K562 (cell line): ENCODE measurements at regions not wholly inside any gene's neighbourhood (a gene's known extent, or its start where the extent isn't known, plus 50 kb on each side); places are given as distances from the start of the nearest gene placed in this dataset.

Experiments
- ARID1B ChIP-seq: fragments of 450-650 bp; IDR thresholded peaks from 2 replicates; pipeline ENCODE4 v1.6.1; 2016; ENCODE audit warnings: antibody characterized with exemption, mild to moderate bottlenecking, inconsistent platforms
- MAX ChIP-seq: sonication (generic); formaldehyde crosslinking; IDR thresholded peaks from 2 replicates; pipeline ENCODE4 v1.9.0; 2022; ENCODE audit warnings: mild to moderate bottlenecking, missing genetic modification reagents
- NR2C2 ChIP-seq, 2 experiments: fragments of 200-800 bp in 1 of 2; sonication (Bioruptor generic) in 1 of 2; sonication (generic) in 1 of 2; formaldehyde crosslinking in 1 of 2; IDR thresholded peaks; 2 replicates each; pipeline versions ENCODE4 v1.6.1 to v1.8.0; 2016 to 2022; ENCODE audit warnings: mild to moderate bottlenecking in 1 of 2, missing compliant biosample characterization in 1 of 2, missing genetic modification characterization in 1 of 2, missing genetic modification reagents in 1 of 2
- POLR2A ChIP-seq: fragments of 450-650 bp; conservative IDR thresholded peaks from 2 replicates; pipeline ENCODE4 v1.6.1; 2016
- YY1 ChIP-seq, 3 experiments: IDR thresholded peaks; 2 replicates each; pipeline ENCODE4 v1.6.1; 2011; ENCODE audit warnings: low read length in 2 of 3, mild to moderate bottlenecking in 2 of 3, moderate library complexity in 2 of 3, borderline replicate concordance in 1 of 3, control low read depth in 1 of 3, low read depth in 1 of 3; ENCODE audit not compliant: insufficient read depth in 3 of 3, insufficient replicate concordance in 2 of 3, control insufficient read depth in 1 of 3, insufficient read length in 1 of 3; ENCODE audit errors: extremely low read depth in 1 of 3
- ZNF589 ChIP-seq: fragments of 200-800 bp; sonication (Bioruptor generic); IDR thresholded peaks from 2 replicates; pipeline ENCODE4 v1.6.1; 2016; ENCODE audit warnings: low read depth, missing genetic modification characterization, missing compliant biosample characterization
- TF ChIP-seq, protein P1 (sequence below), 3 experiments: IDR thresholded peaks in 2 of 3; conservative IDR thresholded peaks in 1 of 3; 2 replicates each; pipeline ENCODE4 v1.5.1; 2011 to 2012; ENCODE audit warnings: low read length in 3 of 3, mild to moderate bottlenecking in 3 of 3, control low read depth in 2 of 3, improper control_type of control experiment in 1 of 3, inconsistent platforms in 1 of 3, low read depth in 1 of 3, mixed read lengths in 1 of 3, moderate library complexity in 1 of 3; ENCODE audit not compliant: insufficient read depth in 2 of 3

GRCh38 chr20:57958050-57958420, 248.2 kb upstream of the PMEPA1 start:
- TF ChIP-seq, protein P1, sequence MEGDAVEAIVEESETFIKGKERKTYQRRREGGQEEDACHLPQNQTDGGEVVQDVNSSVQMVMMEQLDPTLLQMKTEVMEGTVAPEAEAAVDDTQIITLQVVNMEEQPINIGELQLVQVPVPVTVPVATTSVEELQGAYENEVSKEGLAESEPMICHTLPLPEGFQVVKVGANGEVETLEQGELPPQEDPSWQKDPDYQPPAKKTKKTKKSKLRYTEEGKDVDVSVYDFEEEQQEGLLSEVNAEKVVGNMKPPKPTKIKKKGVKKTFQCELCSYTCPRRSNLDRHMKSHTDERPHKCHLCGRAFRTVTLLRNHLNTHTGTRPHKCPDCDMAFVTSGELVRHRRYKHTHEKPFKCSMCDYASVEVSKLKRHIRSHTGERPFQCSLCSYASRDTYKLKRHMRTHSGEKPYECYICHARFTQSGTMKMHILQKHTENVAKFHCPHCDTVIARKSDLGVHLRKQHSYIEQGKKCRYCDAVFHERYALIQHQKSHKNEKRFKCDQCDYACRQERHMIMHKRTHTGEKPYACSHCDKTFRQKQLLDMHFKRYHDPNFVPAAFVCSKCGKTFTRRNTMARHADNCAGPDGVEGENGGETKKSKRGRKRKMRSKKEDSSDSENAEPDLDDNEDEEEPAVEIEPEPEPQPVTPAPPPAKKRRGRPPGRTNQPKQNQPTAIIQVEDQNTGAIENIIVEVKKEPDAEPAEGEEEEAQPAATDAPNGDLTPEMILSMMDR (IDR thresholded peaks at IDR 0.05 in 2 of 3, conservative IDR thresholded peaks at IDR 0.05 in 1 of 3; ENCODE audit: insufficient read depth in 2 of 3, low read depth in 1 of 3, low read length in 3 of 3): no peak
- TF ChIP-seq NR2C2 (CRISPR knock-in tag; IDR thresholded peaks at IDR 0.05) (no peak), NR2C2 (tag; IDR thresholded peaks at IDR 0.05) (no peak), POLR2A (no peak), YY1 (IDR thresholded peaks at IDR 0.05; ENCODE audit: borderline replicate concordance in 1 of 3, control insufficient read depth in 1 of 3, extremely low read depth in 1 of 3, insufficient read depth in 3 of 3, insufficient read length in 1 of 3, insufficient replicate concordance in 2 of 3, low read depth in 1 of 3, low read length in 2 of 3) (no peak), ARID1B (no peak), MAX (CRISPR knock-in tag) (no peak), ZNF589 (CRISPR knock-in tag) (no peak)
